ENCODE measurements at regions not wholly inside any gene's neighbourhood (a gene's known extent, or its start where the extent isn't known, plus 50 kb on each side); places are given as distances from the start of the nearest gene placed in this dataset.

- Histone ChIP-seq H3K27me3 (ENCODE audit: control insufficient read depth, insufficient read depth, low read length) (no peaks in the 10 kb centered on the region), H3K4me1 (ENCODE audit: control insufficient read depth, insufficient read depth, low read length) (no peaks in the 10 kb centered on the region), H3K9ac (ENCODE audit: low read length) (no peak overlapping the region), H3K4me3 (ENCODE audit: low read depth, low read length) (no peak overlapping the region), H3K27ac (ENCODE audit: low read depth, low read length) (no peak overlapping the region), H3K36me3 (ENCODE audit: control insufficient read depth, insufficient read depth, low read length) (no peaks in the 10 kb centered on the region), H3K9me3 (ENCODE audit: control insufficient read depth, insufficient read depth, low read depth, low read length) (no peaks in the 10 kb centered on the region)
These were observed 297.5 kb downstream of the ADGB start for GRCh38 chr6:146896062-146896813.

GRCh38 chr6:146896960-146897701, 298.4 kb downstream of the ADGB start:
- H3K9ac ChIP-seq (ENCODE audit: low read length): no peak overlapping the region
- no peaks in the 10 kb centered on the region for H3K27me3 ChIP-seq (ENCODE audit: control insufficient read depth, insufficient read depth, low read length)
- no peaks in the 10 kb centered on the region for H3K4me1 ChIP-seq (ENCODE audit: control insufficient read depth, insufficient read depth, low read length)
- no peaks in the 10 kb centered on the region for H3K36me3 ChIP-seq (ENCODE audit: control insufficient read depth, insufficient read depth, low read length)
- no peaks in the 10 kb centered on the region for H3K9me3 ChIP-seq (ENCODE audit: control insufficient read depth, insufficient read depth, low read depth, low read length)
- no peak overlapping the region for H3K27ac ChIP-seq (ENCODE audit: low read depth, low read length)
- H3K4me3 ChIP-seq (ENCODE audit: low read depth, low read length): no peak overlapping the region

- Histone ChIP-seq H3K36me3 (ENCODE audit: control insufficient read depth, insufficient read depth, low read length) (no peaks in the 10 kb centered on the region), H3K27me3 (ENCODE audit: control insufficient read depth, insufficient read depth, low read length) (no peaks in the 10 kb centered on the region), H3K9ac (ENCODE audit: low read length) (no peak overlapping the region), H3K4me1 (ENCODE audit: control insufficient read depth, insufficient read depth, low read length) (0 out of 2 replicates have a peak, but pooled peaks cover 2% of the 10 kb centered on the region), H3K4me3 (ENCODE audit: low read depth, low read length) (no peak overlapping the region), H3K9me3 (ENCODE audit: control insufficient read depth, insufficient read depth, low read depth, low read length) (no peaks in the 10 kb centered on the region), H3K27ac (ENCODE audit: low read depth, low read length) (no peak overlapping the region)
These were observed 299.5 kb downstream of the ADGB start for GRCh38 chr6:146898069-146898887.

- Histone ChIP-seq H3K27ac (ENCODE audit: low read depth, low read length) (no peak overlapping the region), H3K4me1 (ENCODE audit: control insufficient read depth, insufficient read depth, low read length) (0 out of 2 replicates have a peak, but pooled peaks cover 4% of the 10 kb centered on the region), H3K9ac (ENCODE audit: low read length) (no peak overlapping the region), H3K4me3 (ENCODE audit: low read depth, low read length) (no peak overlapping the region), H3K27me3 (ENCODE audit: control insufficient read depth, insufficient read depth, low read length) (no peaks in the 10 kb centered on the region), H3K9me3 (ENCODE audit: control insufficient read depth, insufficient read depth, low read depth, low read length) (no peaks in the 10 kb centered on the region), H3K36me3 (ENCODE audit: control insufficient read depth, insufficient read depth, low read length) (no peaks in the 10 kb centered on the region)
These were observed 300.1 kb downstream of the ADGB start for GRCh38 chr6:146898888-146899227.

GRCh38 chr6:146901940-146902816, 302.0 kb upstream of the STXBP5 start:
- no peak overlapping the region for H3K27ac ChIP-seq (ENCODE audit: low read depth, low read length)
- 0 out of 2 replicates have a peak, but pooled peaks cover 4% of the 10 kb centered on the region for H3K4me1 ChIP-seq (ENCODE audit: control insufficient read depth, insufficient read depth, low read length)
- no peaks in the 10 kb centered on the region for H3K27me3 ChIP-seq (ENCODE audit: control insufficient read depth, insufficient read depth, low read length)
- no peak overlapping the region for H3K9ac ChIP-seq (ENCODE audit: low read length)
- H3K9me3 ChIP-seq (ENCODE audit: control insufficient read depth, insufficient read depth, low read depth, low read length): no peaks in the 10 kb centered on the region
- H3K36me3 ChIP-seq (ENCODE audit: control insufficient read depth, insufficient read depth, low read length): no peaks in the 10 kb centered on the region
- no peak overlapping the region for H3K4me3 ChIP-seq (ENCODE audit: low read depth, low read length)

GRCh38 chr6:146902846-146903245, 301.4 kb upstream of the STXBP5 start:
- Histone ChIP-seq H3K9ac (ENCODE audit: low read length) (no peak overlapping the region), H3K36me3 (ENCODE audit: control insufficient read depth, insufficient read depth, low read length) (no peaks in the 10 kb centered on the region), H3K27ac (ENCODE audit: low read depth, low read length) (no peak overlapping the region), H3K4me1 (ENCODE audit: control insufficient read depth, insufficient read depth, low read length) (0 out of 2 replicates have a peak, but pooled peaks cover 4% of the 10 kb centered on the region), H3K27me3 (ENCODE audit: control insufficient read depth, insufficient read depth, low read length) (no peaks in the 10 kb centered on the region), H3K9me3 (ENCODE audit: control insufficient read depth, insufficient read depth, low read depth, low read length) (no peaks in the 10 kb centered on the region), H3K4me3 (ENCODE audit: low read depth, low read length) (no peak overlapping the region)

GRCh38 chr6:146903451-146903850, 300.8 kb upstream of the STXBP5 start:
- no peaks in the 10 kb centered on the region for H3K27me3 ChIP-seq (ENCODE audit: control insufficient read depth, insufficient read depth, low read length)
- no peaks in the 10 kb centered on the region for H3K9me3 ChIP-seq (ENCODE audit: control insufficient read depth, insufficient read depth, low read depth, low read length)
- no peak overlapping the region for H3K4me3 ChIP-seq (ENCODE audit: low read depth, low read length)
- H3K9ac ChIP-seq (ENCODE audit: low read length): no peak overlapping the region
- no peaks in the 10 kb centered on the region for H3K36me3 ChIP-seq (ENCODE audit: control insufficient read depth, insufficient read depth, low read length)
- no peak overlapping the region for H3K27ac ChIP-seq (ENCODE audit: low read depth, low read length)
- H3K4me1 ChIP-seq (ENCODE audit: control insufficient read depth, insufficient read depth, low read length): 0 out of 2 replicates have a peak, but pooled peaks cover 4% of the 10 kb centered on the region

- H3K27ac ChIP-seq (ENCODE audit: low read depth, low read length): no peak overlapping the region
- no peaks in the 10 kb centered on the region for H3K27me3 ChIP-seq (ENCODE audit: control insufficient read depth, insufficient read depth, low read length)
- 0 out of 2 replicates have a peak, but pooled peaks cover 4% of the 10 kb centered on the region for H3K4me1 ChIP-seq (ENCODE audit: control insufficient read depth, insufficient read depth, low read length)
- no peak overlapping the region for H3K4me3 ChIP-seq (ENCODE audit: low read depth, low read length)
- H3K9me3 ChIP-seq (ENCODE audit: control insufficient read depth, insufficient read depth, low read depth, low read length): no peaks in the 10 kb centered on the region
- H3K36me3 ChIP-seq (ENCODE audit: control insufficient read depth, insufficient read depth, low read length): no peaks in the 10 kb centered on the region
- H3K9ac ChIP-seq (ENCODE audit: low read length): no peak overlapping the region
These were observed 299.6 kb upstream of the STXBP5 start for GRCh38 chr6:146904596-146904995.

GRCh38 chr6:146905181-146905704, 299.0 kb upstream of the STXBP5 start:
- no peak overlapping the region for H3K27ac ChIP-seq (ENCODE audit: low read depth, low read length)
- H3K9me3 ChIP-seq (ENCODE audit: control insufficient read depth, insufficient read depth, low read depth, low read length): no peaks in the 10 kb centered on the region
- no peaks in the 10 kb centered on the region for H3K27me3 ChIP-seq (ENCODE audit: control insufficient read depth, insufficient read depth, low read length)
- H3K4me3 ChIP-seq (ENCODE audit: low read depth, low read length): no peak overlapping the region
- no peaks in the 10 kb centered on the region for H3K36me3 ChIP-seq (ENCODE audit: control insufficient read depth, insufficient read depth, low read length)
- H3K9ac ChIP-seq (ENCODE audit: low read length): no peak overlapping the region
- 0 out of 2 replicates have a peak, but pooled peaks cover 4% of the 10 kb centered on the region for H3K4me1 ChIP-seq (ENCODE audit: control insufficient read depth, insufficient read depth, low read length)

GRCh38 chr6:146908786-146909185, 295.4 kb upstream of the STXBP5 start:
- Histone ChIP-seq H3K4me3 (ENCODE audit: low read depth, low read length) (no peak overlapping the region), H3K9ac (ENCODE audit: low read length) (no peak overlapping the region), H3K27me3 (ENCODE audit: control insufficient read depth, insufficient read depth, low read length) (no peaks in the 10 kb centered on the region), H3K27ac (ENCODE audit: low read depth, low read length) (no peak overlapping the region), H3K9me3 (ENCODE audit: control insufficient read depth, insufficient read depth, low read depth, low read length) (no peaks in the 10 kb centered on the region), H3K4me1 (ENCODE audit: control insufficient read depth, insufficient read depth, low read length) (peaks cover 12% of the 10 kb centered on the region), H3K36me3 (ENCODE audit: control insufficient read depth, insufficient read depth, low read length) (no peaks in the 10 kb centered on the region)

Measured in HUES6 (cell line).